ENCODE measurements at regions not wholly inside any gene's neighbourhood (a gene's known extent, or its start where the extent isn't known, plus 50 kb on each side); places are given as distances from the start of the nearest gene placed in this dataset.

DNA sequence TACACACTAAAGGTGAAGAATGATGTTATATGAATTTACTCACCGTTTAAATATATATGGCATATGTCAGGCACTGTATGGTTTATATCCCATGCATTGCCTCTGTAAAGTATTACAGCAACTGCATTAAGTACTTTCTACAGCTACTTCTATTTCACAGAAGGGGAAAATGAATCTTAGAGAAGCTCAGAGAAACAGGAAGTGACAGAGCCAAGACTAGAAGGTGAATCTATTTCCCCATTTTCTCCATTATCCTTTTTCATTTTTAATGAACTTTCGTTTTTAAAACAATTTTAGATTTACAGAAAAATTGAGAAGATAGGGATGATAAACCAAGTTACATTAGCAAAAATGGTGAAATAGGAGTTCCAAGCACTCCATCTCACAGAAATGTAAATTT, 863.3 kb downstream of the UQCRFS1 start:
- no TSS peak for BruUV-seq (replicated peaks)
- intact Hi-C loops (cut with micrococcal nuclease) (no loop called here), dilution Hi-C loops (cut with MboI; ENCODE audit: extremely low pct_ligation_motif_present, low sequenced_read_pairs) (no loop called here)
- Histone ChIP-seq H3K4me3 (replicated peaks in 1 of 3; ENCODE audit: insufficient read depth in 1 of 3, low read depth in 1 of 3, low read length in 3 of 3) (no peak overlapping the region), H3K9me1 (replicated peaks; ENCODE audit: control insufficient read depth, extremely low read depth, insufficient read depth, low read length) (no peaks in the 10 kb centered on the region), H3K4me2 (ENCODE audit: insufficient read depth, low read length) (no peak overlapping the region), H4K20me1 (replicated peaks; ENCODE audit: control insufficient read depth, extremely low read depth, insufficient read depth, low read length) (no peaks in the 10 kb centered on the region), H3K27me3 (ENCODE audit: control insufficient read depth in 2 of 2, insufficient read depth in 2 of 2, low read length in 2 of 2) (no peaks in the 10 kb centered on the region), H3K9ac (replicated peaks; ENCODE audit: extremely low read depth, insufficient read depth, low read length) (no peak overlapping the region), H2AFZ (ENCODE audit: low read depth, low read length) (no peak overlapping the region), H3K27ac (ENCODE audit: insufficient read depth, low read depth, low read length) (no peak overlapping the region), H3K79me2 (ENCODE audit: control insufficient read depth, insufficient read depth, low read length) (no peaks in the 10 kb centered on the region), H3K4me1 (ENCODE audit: control insufficient read depth, extremely low read depth, insufficient read depth, low read length) (no peaks in the 10 kb centered on the region), H3K9me3 (replicated peaks; ENCODE audit: control insufficient read depth, insufficient read depth, low read length) (peaks cover 2% of the 10 kb centered on the region), H3K36me3 (ENCODE audit: control insufficient read depth in 2 of 2, extremely low read depth in 1 of 2, insufficient read depth in 2 of 2, low read length in 2 of 2) (no peaks in the 10 kb centered on the region)
- TF ChIP-seq JUN (IDR thresholded peaks at IDR 0.05; ENCODE audit: borderline replicate concordance, insufficient read depth, insufficient read length, low read depth): no peak
- TF ChIP-seq, protein P1, sequence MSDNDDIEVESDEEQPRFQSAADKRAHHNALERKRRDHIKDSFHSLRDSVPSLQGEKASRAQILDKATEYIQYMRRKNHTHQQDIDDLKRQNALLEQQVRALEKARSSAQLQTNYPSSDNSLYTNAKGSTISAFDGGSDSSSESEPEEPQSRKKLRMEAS (IDR thresholded peaks at IDR 0.05; ENCODE audit: insufficient read depth, insufficient read length): no peak
- no peak for TF ChIP-seq POLR2AphosphoS5 (IDR thresholded peaks at IDR 0.05; ENCODE audit: insufficient read depth, low read depth, low read length)
- TF ChIP-seq, protein P2, sequence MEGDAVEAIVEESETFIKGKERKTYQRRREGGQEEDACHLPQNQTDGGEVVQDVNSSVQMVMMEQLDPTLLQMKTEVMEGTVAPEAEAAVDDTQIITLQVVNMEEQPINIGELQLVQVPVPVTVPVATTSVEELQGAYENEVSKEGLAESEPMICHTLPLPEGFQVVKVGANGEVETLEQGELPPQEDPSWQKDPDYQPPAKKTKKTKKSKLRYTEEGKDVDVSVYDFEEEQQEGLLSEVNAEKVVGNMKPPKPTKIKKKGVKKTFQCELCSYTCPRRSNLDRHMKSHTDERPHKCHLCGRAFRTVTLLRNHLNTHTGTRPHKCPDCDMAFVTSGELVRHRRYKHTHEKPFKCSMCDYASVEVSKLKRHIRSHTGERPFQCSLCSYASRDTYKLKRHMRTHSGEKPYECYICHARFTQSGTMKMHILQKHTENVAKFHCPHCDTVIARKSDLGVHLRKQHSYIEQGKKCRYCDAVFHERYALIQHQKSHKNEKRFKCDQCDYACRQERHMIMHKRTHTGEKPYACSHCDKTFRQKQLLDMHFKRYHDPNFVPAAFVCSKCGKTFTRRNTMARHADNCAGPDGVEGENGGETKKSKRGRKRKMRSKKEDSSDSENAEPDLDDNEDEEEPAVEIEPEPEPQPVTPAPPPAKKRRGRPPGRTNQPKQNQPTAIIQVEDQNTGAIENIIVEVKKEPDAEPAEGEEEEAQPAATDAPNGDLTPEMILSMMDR (IDR thresholded peaks at IDR 0.05; ENCODE audit: extremely low read depth in 1 of 2, insufficient read depth in 1 of 2, low read depth in 1 of 2, low read length in 2 of 2): no peak
- no peak for TF ChIP-seq MYC (IDR thresholded peaks at IDR 0.05; ENCODE audit: low read depth, low read length)
- POLR2A ChIA-PET: no interaction called here
- CTCF ChIA-PET: no interaction called here
- DNase-seq (ENCODE audit: low read depth, low spot score): no peak
- no peak for FAIRE-seq

DNA sequence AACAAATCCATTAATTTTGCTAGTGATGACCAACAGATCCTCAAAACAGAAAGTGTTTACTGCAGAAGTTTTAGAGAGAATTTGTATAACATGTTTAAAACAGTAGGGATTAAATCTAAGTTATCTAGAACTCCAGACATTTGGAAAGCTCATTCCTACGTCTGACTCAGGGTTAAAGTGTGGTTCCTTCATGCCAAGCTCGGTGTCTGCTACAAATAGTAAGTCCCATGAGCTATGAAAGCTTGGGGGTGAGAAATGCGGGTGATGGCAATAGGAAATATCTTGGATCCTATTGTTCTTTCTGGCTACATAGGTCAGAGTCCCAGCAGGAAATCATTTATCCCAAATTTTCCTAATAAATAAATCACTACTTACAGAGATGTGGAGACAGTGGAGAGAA, 867.1 kb downstream of the UQCRFS1 start:
- Histone ChIP-seq H3K9me1 (replicated peaks; ENCODE audit: control insufficient read depth, extremely low read depth, insufficient read depth, low read length) (no peaks in the 10 kb centered on the region), H3K9me3 (replicated peaks; ENCODE audit: control insufficient read depth, insufficient read depth, low read length) (peaks cover 2% of the 10 kb centered on the region), H3K79me2 (ENCODE audit: control insufficient read depth, insufficient read depth, low read length) (no peaks in the 10 kb centered on the region), H3K4me2 (ENCODE audit: insufficient read depth, low read length) (no peak overlapping the region), H3K27me3 (ENCODE audit: control insufficient read depth in 2 of 2, insufficient read depth in 2 of 2, low read length in 2 of 2) (no peaks in the 10 kb centered on the region), H2AFZ (ENCODE audit: low read depth, low read length) (no peak overlapping the region), H3K4me1 (ENCODE audit: control insufficient read depth, extremely low read depth, insufficient read depth, low read length) (no peaks in the 10 kb centered on the region), H3K9ac (replicated peaks; ENCODE audit: extremely low read depth, insufficient read depth, low read length) (no peak overlapping the region), H3K36me3 (ENCODE audit: control insufficient read depth in 2 of 2, extremely low read depth in 1 of 2, insufficient read depth in 2 of 2, low read length in 2 of 2) (no peaks in the 10 kb centered on the region), H3K27ac (ENCODE audit: insufficient read depth, low read depth, low read length) (no peak overlapping the region), H3K4me3 (replicated peaks in 1 of 3; ENCODE audit: insufficient read depth in 1 of 3, low read depth in 1 of 3, low read length in 3 of 3) (no peak overlapping the region), H4K20me1 (replicated peaks; ENCODE audit: control insufficient read depth, extremely low read depth, insufficient read depth, low read length) (no peaks in the 10 kb centered on the region)
- ChIA-PET CTCF (no interaction called here), POLR2A (no interaction called here)
- dilution Hi-C loops (cut with MboI; ENCODE audit: extremely low pct_ligation_motif_present, low sequenced_read_pairs) (no loop called here), intact Hi-C loops (cut with micrococcal nuclease) (no loop called here)
- no peak for DNase-seq (ENCODE audit: low read depth, low spot score)
- no peak for TF ChIP-seq FOS (IDR thresholded peaks at IDR 0.05; ENCODE audit: borderline replicate concordance, insufficient read depth, low read length)
- FAIRE-seq: no peak
- BruUV-seq (replicated peaks): no TSS peak

Measured in endothelial cell of umbilical vein (primary cell).